SK-N-DZ (cell line): ENCODE measurements at regions not wholly inside any gene's neighbourhood (a gene's known extent, or its start where the extent isn't known, plus 50 kb on each side); places are given as distances from the start of the nearest gene placed in this dataset.

Source experiments
- DNase-seq: peaks from one replicate; pipeline ENCODE4 v3.0.0-alpha.2; 2015; ENCODE audit warnings: low spot score

- DNase-seq = no peak
Measured at GRCh38 chr20:57900226-57900905, 190.6 kb upstream of the PMEPA1 start.

GRCh38 chr20:57899554-57899953 lies 189.7 kb upstream of the PMEPA1 start:
- no peak for DNase-seq

- DNase-seq = no peak
Measured at GRCh38 chr20:57898332-57898731, 188.5 kb upstream of the PMEPA1 start.

- DNase-seq = no peak
Measured at GRCh38 chr20:57897891-57898290, 188.1 kb upstream of the PMEPA1 start.

GRCh38 chr20:57897156-57897874 lies 187.5 kb upstream of the PMEPA1 start:
- no peak for DNase-seq

- DNase-seq = no peak
Measured at GRCh38 chr20:57896563-57896962, 186.7 kb upstream of the PMEPA1 start.

GRCh38 chr20:57896017-57896416 lies 186.2 kb upstream of the PMEPA1 start:
- no peak for DNase-seq

GRCh38 chr20:57895161-57895855 lies 185.5 kb upstream of the PMEPA1 start:
- no peak for DNase-seq

GRCh38 chr20:57894522-57894921 lies 184.7 kb upstream of the PMEPA1 start:
- DNase-seq = no peak

- DNase-seq = no peak
Measured at GRCh38 chr20:57894096-57894495, 184.3 kb upstream of the PMEPA1 start.

GRCh38 chr20:57893366-57893999 lies 183.7 kb upstream of the PMEPA1 start:
- DNase-seq = no peak

- DNase-seq = no peak
Measured at GRCh38 chr20:57892471-57892870, 182.7 kb upstream of the PMEPA1 start.

GRCh38 chr20:57891014-57891413 lies 181.2 kb upstream of the PMEPA1 start:
- DNase-seq = no peak

GRCh38 chr20:57890202-57890800 lies 180.5 kb upstream of the PMEPA1 start:
- no peak for DNase-seq

- no peak for DNase-seq
Measured at GRCh38 chr20:57888591-57888990, 178.8 kb upstream of the PMEPA1 start.

- DNase-seq = no peak
Measured at GRCh38 chr20:57884956-57885355, 175.1 kb upstream of the PMEPA1 start.

GRCh38 chr20:57883761-57884160 lies 173.9 kb upstream of the PMEPA1 start:
- no peak for DNase-seq

- DNase-seq = no peak
Measured at GRCh38 chr20:57883224-57883623, 173.4 kb upstream of the PMEPA1 start.

- DNase-seq = no peak
Measured at GRCh38 chr20:57882451-57883161, 172.8 kb upstream of the PMEPA1 start.

- DNase-seq = no peak
Measured at GRCh38 chr20:57881466-57882385, 171.9 kb upstream of the PMEPA1 start.
